ENCODE measurements at regions not wholly inside any gene's neighbourhood (a gene's known extent, or its start where the extent isn't known, plus 50 kb on each side); places are given as distances from the start of the nearest gene placed in this dataset.

GRCh38 chr14:71521238-71522135, 410.7 kb upstream of the RGS6 start:
- DNase-seq = no peak

GRCh38 chr14:71523630-71524319, 408.5 kb upstream of the RGS6 start:
- peak; percentile 41 for DNase-seq

GRCh38 chr14:71524320-71524982, 407.8 kb upstream of the RGS6 start:
- peak; percentile 92 for DNase-seq

GRCh38 chr14:71525663-71526221, 406.5 kb upstream of the RGS6 start:
- DNase-seq = no peak

GRCh38 chr14:71526388-71526787, 405.8 kb upstream of the RGS6 start:
- no peak for DNase-seq

- no peak for DNase-seq
Observed at GRCh38 chr14:71527838-71528237, 404.4 kb upstream of the RGS6 start.

GRCh38 chr14:71529848-71530247, 402.4 kb upstream of the RGS6 start:
- DNase-seq = peak; percentile 27

- DNase-seq = peak; percentile 73
Observed at GRCh38 chr14:71532344-71532743, 399.9 kb upstream of the RGS6 start.

GRCh38 chr14:71532790-71533189, 399.4 kb upstream of the RGS6 start:
- DNase-seq = no peak

- DNase-seq = no peak
Observed at GRCh38 chr14:71533390-71533789, 398.8 kb upstream of the RGS6 start.

- no peak for DNase-seq
Observed at GRCh38 chr14:71533800-71534199, 398.4 kb upstream of the RGS6 start.

- DNase-seq = no peak
Observed at GRCh38 chr14:71534506-71534905, 397.7 kb upstream of the RGS6 start.

- no peak for DNase-seq
Observed at GRCh38 chr14:71536015-71536740, 396.1 kb upstream of the RGS6 start.

- no peak for DNase-seq
Observed at GRCh38 chr14:71536927-71537772, 395.1 kb upstream of the RGS6 start.

- DNase-seq = no peak
Observed at GRCh38 chr14:71538288-71538687, 393.9 kb upstream of the RGS6 start.

- DNase-seq = no peak
Observed at GRCh38 chr14:71538938-71539649, 393.1 kb upstream of the RGS6 start.

- DNase-seq = no peak
Observed at GRCh38 chr14:71539650-71540285, 392.5 kb upstream of the RGS6 start.

- no peak for DNase-seq
Observed at GRCh38 chr14:71541271-71541670, 391.0 kb upstream of the RGS6 start.

GRCh38 chr14:71541973-71542690, 390.1 kb upstream of the RGS6 start:
- no peak for DNase-seq

Data from DMS79 treated with DMSO at 0.1 percent for 48 hours (cell line).